Breast epithelium (tissue), 3 donors: ENCODE measurements at regions not wholly inside any gene's neighbourhood (a gene's known extent, or its start where the extent isn't known, plus 50 kb on each side); places are given as distances from the start of the nearest gene placed in this dataset.

ENCODE experiments used
- CTCF ChIP-seq, 3 donors: fragments of 450-650 bp; IDR thresholded peaks; one replicate each; pipeline ENCODE4 v1.5.1; 2016 to 2017; ENCODE audit warnings: antibody characterized with exemption in 3 of 3, mild to moderate bottlenecking in 3 of 3, moderate library complexity in 3 of 3
- POLR2AphosphoS5 ChIP-seq, 3 donors: sonication (generic); formaldehyde crosslinking; IDR thresholded peaks; one replicate each; pipeline ENCODE4 v1.6.1; 2017; ENCODE audit warnings: antibody characterized with exemption in 3 of 3

GRCh38 chr1:34511802-34512201 is 243.0 kb upstream of the GJB5 start:
- TF ChIP-seq CTCF (IDR thresholded peaks at IDR 0.05), result no peak
- no peak for TF ChIP-seq POLR2AphosphoS5 (IDR thresholded peaks at IDR 0.05)
